22Rv1 (cell line): ENCODE measurements at regions not wholly inside any gene's neighbourhood (a gene's known extent, or its start where the extent isn't known, plus 50 kb on each side); places are given as distances from the start of the nearest gene placed in this dataset.
"Not testable (repeated sequence)": the region's sequence is repeated elsewhere in the genome, so short reads cannot be mapped to it uniquely, and the experiment has no call there.

ENCODE experiments used
- ZFX ChIP-seq: fragments of 450-650 bp; IDR thresholded peaks from 2 replicates; pipeline ENCODE4 v1.6.1; 2017; ENCODE audit warnings: antibody characterized with exemption, borderline replicate concordance
- TF ChIP-seq, protein P1 (sequence below): fragments of 450-650 bp; IDR thresholded peaks from 2 replicates; pipeline ENCODE4 v1.5.1; 2017; ENCODE audit warnings: mild to moderate bottlenecking

DNA sequence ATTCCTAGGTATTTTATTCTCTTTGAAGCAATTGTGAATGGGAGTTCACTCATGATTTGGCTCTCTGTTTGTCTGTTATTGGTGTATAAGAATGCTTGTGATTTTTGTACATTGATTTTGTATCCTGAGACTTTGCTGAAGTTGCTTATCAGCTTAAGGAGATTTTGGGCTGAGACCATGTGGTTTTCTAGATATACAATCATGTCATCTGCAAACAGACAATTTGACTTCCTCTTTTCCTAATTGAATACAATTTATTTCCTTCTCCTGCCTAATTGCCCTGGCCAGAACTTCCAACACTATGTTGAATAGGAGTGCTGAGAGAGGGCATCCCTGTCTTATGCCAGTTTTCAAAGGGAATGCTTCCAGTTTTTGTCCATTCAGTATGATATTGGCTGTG, 137.3 kb downstream of the PLPPR4 start:
- TF ChIP-seq, protein P1, sequence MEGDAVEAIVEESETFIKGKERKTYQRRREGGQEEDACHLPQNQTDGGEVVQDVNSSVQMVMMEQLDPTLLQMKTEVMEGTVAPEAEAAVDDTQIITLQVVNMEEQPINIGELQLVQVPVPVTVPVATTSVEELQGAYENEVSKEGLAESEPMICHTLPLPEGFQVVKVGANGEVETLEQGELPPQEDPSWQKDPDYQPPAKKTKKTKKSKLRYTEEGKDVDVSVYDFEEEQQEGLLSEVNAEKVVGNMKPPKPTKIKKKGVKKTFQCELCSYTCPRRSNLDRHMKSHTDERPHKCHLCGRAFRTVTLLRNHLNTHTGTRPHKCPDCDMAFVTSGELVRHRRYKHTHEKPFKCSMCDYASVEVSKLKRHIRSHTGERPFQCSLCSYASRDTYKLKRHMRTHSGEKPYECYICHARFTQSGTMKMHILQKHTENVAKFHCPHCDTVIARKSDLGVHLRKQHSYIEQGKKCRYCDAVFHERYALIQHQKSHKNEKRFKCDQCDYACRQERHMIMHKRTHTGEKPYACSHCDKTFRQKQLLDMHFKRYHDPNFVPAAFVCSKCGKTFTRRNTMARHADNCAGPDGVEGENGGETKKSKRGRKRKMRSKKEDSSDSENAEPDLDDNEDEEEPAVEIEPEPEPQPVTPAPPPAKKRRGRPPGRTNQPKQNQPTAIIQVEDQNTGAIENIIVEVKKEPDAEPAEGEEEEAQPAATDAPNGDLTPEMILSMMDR = not testable (repeated sequence)
- TF ChIP-seq ZFX = not testable (repeated sequence)
